ENCODE measurements at regions not wholly inside any gene's neighbourhood (a gene's known extent, or its start where the extent isn't known, plus 50 kb on each side); places are given as distances from the start of the nearest gene placed in this dataset.

DNA sequence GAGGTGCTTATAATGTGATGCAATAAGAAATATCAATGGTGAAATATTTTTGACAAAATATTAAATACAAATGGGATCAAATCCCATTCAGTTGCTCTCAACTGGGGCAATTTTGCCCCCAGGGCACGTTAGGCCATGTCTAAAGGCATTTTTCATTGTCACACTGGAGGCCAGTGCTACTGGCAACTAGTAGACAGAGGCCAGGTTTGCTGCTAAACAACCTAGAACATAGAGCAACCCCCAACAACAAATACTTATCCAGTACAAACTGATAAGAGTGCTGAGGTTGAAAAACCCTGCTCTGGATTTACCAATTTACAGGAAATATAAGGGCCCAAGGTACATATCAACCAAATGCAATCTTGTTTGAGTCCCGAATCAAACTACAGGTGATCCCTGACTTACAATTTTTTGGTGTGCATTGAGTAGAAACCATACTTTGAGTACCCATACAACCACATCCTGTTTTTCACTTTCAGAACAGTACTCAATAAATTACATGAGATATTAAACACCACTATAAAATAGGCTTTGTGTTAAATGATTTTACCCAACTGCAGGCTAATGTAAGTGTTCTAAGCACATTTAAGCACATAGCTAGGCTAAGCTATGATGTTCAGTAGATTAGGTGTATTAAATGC is 237.5 kb downstream of the HNRNPD start:
- TF ChIP-seq EZH2 (IDR thresholded peaks at IDR 0.05; ENCODE audit: low read length, missing control alignments) (no peak), CTCF (conservative IDR thresholded peaks at IDR 0.05 in 1 of 2, IDR thresholded peaks at IDR 0.05 in 1 of 2; ENCODE audit: low read depth in 1 of 2, low read length in 2 of 2) (no peak)

GRCh38 chr4:82128355-82128754 is 245.4 kb downstream of the HNRNPD start:
- H3K9ac ChIP-seq (ENCODE audit: insufficient read depth, low read length): no peak overlapping the region
- H3K27me3 ChIP-seq (ENCODE audit: control insufficient read depth, insufficient read depth, low read length): no peaks in the 10 kb centered on the region
- H3K27ac ChIP-seq (ENCODE audit: insufficient read depth, low read length): no peak overlapping the region
- H3K79me2 ChIP-seq (ENCODE audit: control insufficient read depth, insufficient read depth, low read length): no peaks in the 10 kb centered on the region
- no peak overlapping the region for H3K4me3 ChIP-seq (replicated peaks in 1 of 4; ENCODE audit: control extremely low read depth in 1 of 4, insufficient read depth in 1 of 4, low read depth in 3 of 4, low read length in 4 of 4)
- no peak overlapping the region for H2AFZ ChIP-seq (ENCODE audit: low read length)
- no peak overlapping the region for H3K4me2 ChIP-seq (ENCODE audit: extremely low read depth, insufficient read depth, low read length)
- no peak for DNase-seq (ENCODE audit: low read depth in 2 of 2)
- TF ChIP-seq EZH2 (IDR thresholded peaks at IDR 0.05; ENCODE audit: low read length, missing control alignments): no peak
- TF ChIP-seq CTCF (conservative IDR thresholded peaks at IDR 0.05 in 1 of 2, IDR thresholded peaks at IDR 0.05 in 1 of 2; ENCODE audit: low read depth in 1 of 2, low read length in 2 of 2): no peak
- no peaks in the 10 kb centered on the region for H3K9me3 ChIP-seq (ENCODE audit: control insufficient read depth, insufficient read depth, low read depth, low read length)
- H4K20me1 ChIP-seq (ENCODE audit: control insufficient read depth, extremely low read depth, insufficient read depth, low read length): no peaks in the 10 kb centered on the region
- no peaks in the 10 kb centered on the region for H3K4me1 ChIP-seq (ENCODE audit: control insufficient read depth, extremely low read depth, insufficient read depth, low read length)
- H3K36me3 ChIP-seq (ENCODE audit: control insufficient read depth, insufficient read depth, low read length): no peaks in the 10 kb centered on the region

More for the DNA sequence above, 237.5 kb downstream of the HNRNPD start:
- Histone ChIP-seq H3K79me2 (ENCODE audit: control insufficient read depth, insufficient read depth, low read length) (no peaks in the 10 kb centered on the region), H3K36me3 (ENCODE audit: control insufficient read depth, insufficient read depth, low read length) (no peaks in the 10 kb centered on the region), H3K27ac (ENCODE audit: insufficient read depth, low read length) (no peak overlapping the region), H2AFZ (ENCODE audit: low read length) (no peak overlapping the region), H3K9ac (ENCODE audit: insufficient read depth, low read length) (no peak overlapping the region), H4K20me1 (ENCODE audit: control insufficient read depth, extremely low read depth, insufficient read depth, low read length) (no peaks in the 10 kb centered on the region), H3K4me1 (ENCODE audit: control insufficient read depth, extremely low read depth, insufficient read depth, low read length) (no peaks in the 10 kb centered on the region), H3K4me3 (replicated peaks in 1 of 4; ENCODE audit: control extremely low read depth in 1 of 4, insufficient read depth in 1 of 4, low read depth in 3 of 4, low read length in 4 of 4) (no peak overlapping the region), H3K27me3 (ENCODE audit: control insufficient read depth, insufficient read depth, low read length) (no peaks in the 10 kb centered on the region), H3K9me3 (ENCODE audit: control insufficient read depth, insufficient read depth, low read depth, low read length) (no peaks in the 10 kb centered on the region), H3K4me2 (ENCODE audit: extremely low read depth, insufficient read depth, low read length) (no peak overlapping the region)
- DNase-seq (ENCODE audit: low read depth in 2 of 2): no peak

GRCh38 chr4:82126512-82127040 is 247.2 kb downstream of the HNRNPD start:
- Histone ChIP-seq H3K4me2 (ENCODE audit: extremely low read depth, insufficient read depth, low read length) (no peak overlapping the region), H3K9ac (ENCODE audit: insufficient read depth, low read length) (no peak overlapping the region), H4K20me1 (ENCODE audit: control insufficient read depth, extremely low read depth, insufficient read depth, low read length) (no peaks in the 10 kb centered on the region), H3K9me3 (ENCODE audit: control insufficient read depth, insufficient read depth, low read depth, low read length) (no peaks in the 10 kb centered on the region), H3K4me1 (ENCODE audit: control insufficient read depth, extremely low read depth, insufficient read depth, low read length) (no peaks in the 10 kb centered on the region), H2AFZ (ENCODE audit: low read length) (no peak overlapping the region), H3K27me3 (ENCODE audit: control insufficient read depth, insufficient read depth, low read length) (no peaks in the 10 kb centered on the region), H3K36me3 (ENCODE audit: control insufficient read depth, insufficient read depth, low read length) (no peaks in the 10 kb centered on the region), H3K79me2 (ENCODE audit: control insufficient read depth, insufficient read depth, low read length) (no peaks in the 10 kb centered on the region), H3K4me3 (replicated peaks in 1 of 4; ENCODE audit: control extremely low read depth in 1 of 4, insufficient read depth in 1 of 4, low read depth in 3 of 4, low read length in 4 of 4) (no peak overlapping the region), H3K27ac (ENCODE audit: insufficient read depth, low read length) (no peak overlapping the region)
- no peak for DNase-seq (ENCODE audit: low read depth in 2 of 2)
- TF ChIP-seq EZH2 (IDR thresholded peaks at IDR 0.05; ENCODE audit: low read length, missing control alignments) (no peak), CTCF (conservative IDR thresholded peaks at IDR 0.05 in 1 of 2, IDR thresholded peaks at IDR 0.05 in 1 of 2; ENCODE audit: low read depth in 1 of 2, low read length in 2 of 2) (no peak)
